GM12878 (cell line): ENCODE measurements at regions not wholly inside any gene's neighbourhood (a gene's known extent, or its start where the extent isn't known, plus 50 kb on each side); places are given as distances from the start of the nearest gene placed in this dataset.

ENCODE experiments used
- CTCF ChIP-seq, 3 experiments: IDR thresholded peaks in 2 of 3; conservative IDR thresholded peaks in 1 of 3; 2 replicates each; pipeline ENCODE4 v1.5.1; 2011; ENCODE audit warnings: low read depth in 3 of 3, low read length in 3 of 3, mild to moderate bottlenecking in 3 of 3, control low read depth in 2 of 3, moderate library complexity in 2 of 3, inconsistent platforms in 1 of 3, mixed read lengths in 1 of 3; ENCODE audit not compliant: control insufficient read depth in 2 of 3, insufficient read depth in 1 of 3; ENCODE audit errors: extremely low read depth in 1 of 3
- EZH2 ChIP-seq: IDR thresholded peaks from 2 replicates; pipeline ENCODE4 v1.6.1; 2012; ENCODE audit warnings: low read depth, mild to moderate bottlenecking, control low read depth, inconsistent platforms, low read length, borderline replicate concordance; ENCODE audit not compliant: control insufficient read depth

GRCh38 chr16:85399583-85400284 lies 213.4 kb upstream of the GSE1 start:
- no peak for TF ChIP-seq EZH2
- no peak for TF ChIP-seq CTCF (IDR thresholded peaks at IDR 0.05 in 2 of 3, conservative IDR thresholded peaks at IDR 0.05 in 1 of 3; ENCODE audit: control insufficient read depth in 2 of 3, extremely low read depth in 1 of 3, insufficient read depth in 1 of 3, low read depth in 3 of 3, low read length in 3 of 3)
